ENCODE measurements at regions not wholly inside any gene's neighbourhood (a gene's known extent, or its start where the extent isn't known, plus 50 kb on each side); places are given as distances from the start of the nearest gene placed in this dataset.

- TF ChIP-seq, protein P1, sequence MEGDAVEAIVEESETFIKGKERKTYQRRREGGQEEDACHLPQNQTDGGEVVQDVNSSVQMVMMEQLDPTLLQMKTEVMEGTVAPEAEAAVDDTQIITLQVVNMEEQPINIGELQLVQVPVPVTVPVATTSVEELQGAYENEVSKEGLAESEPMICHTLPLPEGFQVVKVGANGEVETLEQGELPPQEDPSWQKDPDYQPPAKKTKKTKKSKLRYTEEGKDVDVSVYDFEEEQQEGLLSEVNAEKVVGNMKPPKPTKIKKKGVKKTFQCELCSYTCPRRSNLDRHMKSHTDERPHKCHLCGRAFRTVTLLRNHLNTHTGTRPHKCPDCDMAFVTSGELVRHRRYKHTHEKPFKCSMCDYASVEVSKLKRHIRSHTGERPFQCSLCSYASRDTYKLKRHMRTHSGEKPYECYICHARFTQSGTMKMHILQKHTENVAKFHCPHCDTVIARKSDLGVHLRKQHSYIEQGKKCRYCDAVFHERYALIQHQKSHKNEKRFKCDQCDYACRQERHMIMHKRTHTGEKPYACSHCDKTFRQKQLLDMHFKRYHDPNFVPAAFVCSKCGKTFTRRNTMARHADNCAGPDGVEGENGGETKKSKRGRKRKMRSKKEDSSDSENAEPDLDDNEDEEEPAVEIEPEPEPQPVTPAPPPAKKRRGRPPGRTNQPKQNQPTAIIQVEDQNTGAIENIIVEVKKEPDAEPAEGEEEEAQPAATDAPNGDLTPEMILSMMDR (IDR thresholded peaks at IDR 0.05): no peak
- no peak for TF ChIP-seq POLR2A (IDR thresholded peaks at IDR 0.05)
- no peak for TF ChIP-seq EP300 (IDR thresholded peaks at IDR 0.05)
- no peak for TF ChIP-seq POLR2AphosphoS5 (IDR thresholded peaks at IDR 0.05)
These were observed 639.4 kb upstream of the TBX3 start for GRCh38 chr12:115323223-115323905.

All from upper lobe of left lung (tissue), 4 donors.